GM06990 (cell line): ENCODE measurements at regions not wholly inside any gene's neighbourhood (a gene's known extent, or its start where the extent isn't known, plus 50 kb on each side); places are given as distances from the start of the nearest gene placed in this dataset.
"Not testable (repeated sequence)": the region's sequence is repeated elsewhere in the genome, so short reads cannot be mapped to it uniquely, and the experiment has no call there.

ENCODE experiments used
- DNase-seq: peaks from one replicate; pipeline ENCODE4 v3.0.0-alpha.2; 2011; ENCODE audit not compliant: insufficient read length; ENCODE audit errors: extremely low read depth
- H3K27me3 ChIP-seq: replicated peaks from 2 replicates; pipeline ENCODE4 v1.6.0; 2011; ENCODE audit warnings: low read length; ENCODE audit not compliant: control insufficient read depth, insufficient read depth
- H3K36me3 ChIP-seq: 2 replicates; pipeline ENCODE4 v1.5.1; 2011; ENCODE audit warnings: low read length; ENCODE audit not compliant: control insufficient read depth, insufficient read depth
- H3K4me3 ChIP-seq: replicated peaks from 2 replicates; pipeline ENCODE4 v1.5.1; 2011; ENCODE audit warnings: low read depth, mild to moderate bottlenecking, control low read depth, low read length
- CTCF ChIP-seq: IDR thresholded peaks from 2 replicates; pipeline ENCODE4 v1.5.1; 2011; ENCODE audit warnings: low read length, control low read depth, mild to moderate bottlenecking, inconsistent platforms; ENCODE audit not compliant: insufficient read depth, poor library complexity, severe bottlenecking

DNA sequence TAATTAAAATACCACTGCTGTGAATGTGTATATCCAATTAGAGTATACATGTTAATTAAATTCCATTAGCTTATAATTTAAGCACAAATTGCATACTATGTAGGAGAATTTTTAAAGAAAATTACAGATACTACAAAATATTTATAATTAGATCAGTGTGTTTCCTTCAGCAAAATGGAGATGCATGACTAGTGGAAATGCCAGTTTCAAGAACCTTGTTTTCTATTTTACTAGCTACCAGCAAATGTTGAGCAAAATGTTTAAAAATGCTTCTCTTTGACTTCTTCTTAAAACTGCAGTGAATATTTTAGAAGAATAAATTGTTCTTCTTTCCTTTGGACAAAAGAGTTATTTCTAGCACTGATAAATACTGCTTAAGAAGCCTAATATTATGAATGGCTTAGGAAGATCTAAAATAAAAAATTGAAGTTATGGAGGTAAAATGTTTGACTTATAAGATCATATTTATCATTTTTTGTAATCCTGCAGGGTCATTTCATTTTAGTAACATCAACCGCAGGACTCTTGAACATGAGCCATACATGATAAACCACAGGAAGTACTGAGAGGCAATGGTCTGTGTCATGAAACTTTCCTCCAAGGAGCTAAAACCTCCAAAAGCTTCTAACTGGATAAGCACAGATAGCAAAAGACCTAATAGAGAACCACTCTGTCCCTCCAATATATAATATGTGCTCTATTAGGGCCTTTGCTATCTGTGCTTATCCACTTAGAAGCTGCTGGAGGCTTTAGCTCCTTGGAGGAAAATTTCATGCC lies 1066.0 kb upstream of the CELF2 start:
- Histone ChIP-seq H3K4me3 (no peak overlapping the region), H3K27me3 (no peaks in the 10 kb centered on the region), H3K36me3 (no peaks in the 10 kb centered on the region)
- DNase-seq = no peak
- TF ChIP-seq CTCF = no peak

DNA sequence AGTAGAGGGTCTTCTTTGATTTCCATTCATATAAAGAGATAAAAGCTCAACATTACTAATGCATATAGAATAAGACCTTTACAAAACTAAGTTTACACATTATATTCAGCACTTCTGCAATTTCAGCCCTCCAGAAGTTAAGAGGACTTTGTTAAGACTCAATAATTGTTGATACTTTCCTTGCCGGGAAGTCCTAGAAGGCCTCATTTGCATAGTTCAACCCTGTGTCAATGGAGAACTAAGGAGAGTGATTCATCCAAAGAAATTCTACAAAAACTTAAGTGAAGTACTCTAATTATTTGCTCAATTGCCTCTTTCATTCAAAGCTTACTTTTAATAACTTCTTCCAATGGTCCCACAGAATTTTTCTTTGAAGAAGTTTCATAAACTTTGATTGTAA lies 1060.3 kb upstream of the CELF2 start:
- H3K27me3 ChIP-seq = no peaks in the 10 kb centered on the region
- H3K36me3 ChIP-seq = no peaks in the 10 kb centered on the region
- H3K4me3 ChIP-seq = no peak overlapping the region
- no peak for DNase-seq
- TF ChIP-seq CTCF = no peak

- not testable (repeated sequence) for H3K4me3 ChIP-seq, H3K27me3 ChIP-seq
Measured at GRCh38 chr10:9957876-9958275, 1059.8 kb upstream of the CELF2 start.

DNA sequence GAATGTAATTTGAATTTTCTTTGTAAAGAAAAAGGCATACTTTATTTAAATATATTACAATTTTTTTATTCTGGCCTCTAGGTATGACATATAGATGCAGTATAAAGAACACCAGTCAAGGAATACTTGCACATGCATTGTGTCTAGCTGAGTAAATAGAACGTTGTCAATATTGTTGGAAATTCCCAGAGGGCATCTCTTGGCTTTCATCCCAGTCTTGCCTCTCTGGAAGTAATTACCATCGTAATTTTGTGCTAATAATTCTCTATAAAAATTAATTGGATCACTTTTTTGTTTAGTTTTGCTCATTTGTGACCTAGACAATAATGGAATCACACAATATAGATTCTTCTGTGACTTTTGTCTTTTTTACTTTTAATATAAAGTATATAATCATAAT lies 1052.3 kb upstream of the CELF2 start:
- no peaks in the 10 kb centered on the region for H3K36me3 ChIP-seq
- no peak for TF ChIP-seq CTCF
- DNase-seq = no peak
- H3K27me3 ChIP-seq = no peaks in the 10 kb centered on the region
- H3K4me3 ChIP-seq = no peak overlapping the region

More at GRCh38 chr10:9957876-9958275, 1059.8 kb upstream of the CELF2 start:
- not testable (repeated sequence) for DNase-seq, H3K36me3 ChIP-seq

DNA sequence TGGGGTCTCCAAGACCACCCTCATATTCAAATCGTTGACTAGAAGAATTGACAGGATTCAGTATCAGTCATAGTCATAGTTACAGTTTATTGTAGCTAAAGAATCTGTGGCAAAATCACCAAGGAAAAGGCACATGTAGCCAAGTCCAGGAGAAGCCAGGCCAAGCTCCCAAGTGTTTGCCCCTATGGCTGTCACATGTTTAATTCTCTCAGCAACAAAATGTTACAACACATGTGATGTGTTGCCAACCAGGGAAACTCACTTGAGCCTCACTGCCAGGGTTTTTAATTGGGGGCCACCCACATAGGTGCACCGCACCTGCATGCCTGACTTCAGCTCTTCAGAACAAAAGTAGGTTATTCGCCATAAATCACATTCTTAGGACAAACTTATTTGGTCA lies 1030.9 kb upstream of the CELF2 start:
- no peaks in the 10 kb centered on the region for H3K27me3 ChIP-seq

DNA sequence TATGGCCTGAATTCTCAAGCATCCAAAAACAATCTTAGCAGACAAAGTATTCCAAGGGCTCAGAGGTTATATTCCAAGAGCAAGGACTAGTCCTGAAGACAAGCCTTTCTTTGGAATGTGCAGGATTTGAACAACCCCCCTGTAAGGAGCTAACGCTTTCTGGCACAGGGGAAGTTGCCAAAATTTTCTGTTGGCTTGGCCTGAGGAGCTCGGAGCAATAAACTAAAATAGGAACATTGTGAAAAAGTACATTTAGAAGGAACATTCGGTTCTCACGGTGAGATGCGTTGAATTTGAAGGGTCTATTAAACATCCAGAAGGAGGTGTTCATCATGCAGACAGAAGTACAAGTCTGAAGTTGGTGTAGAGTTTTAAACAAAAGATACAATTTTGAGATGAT lies 1030.5 kb upstream of the CELF2 start:
- DNase-seq = no peak
- TF ChIP-seq CTCF = no peak
- Histone ChIP-seq H3K36me3 (no peaks in the 10 kb centered on the region), H3K27me3 (no peaks in the 10 kb centered on the region), H3K4me3 (no peak overlapping the region)

More for the DNA sequence above, 1030.9 kb upstream of the CELF2 start:
- TF ChIP-seq CTCF = no peak
- DNase-seq = no peak
- no peaks in the 10 kb centered on the region for H3K36me3 ChIP-seq
- H3K4me3 ChIP-seq = no peak overlapping the region
